ENCODE measurements at regions not wholly inside any gene's neighbourhood (a gene's known extent, or its start where the extent isn't known, plus 50 kb on each side); places are given as distances from the start of the nearest gene placed in this dataset.

DNA sequence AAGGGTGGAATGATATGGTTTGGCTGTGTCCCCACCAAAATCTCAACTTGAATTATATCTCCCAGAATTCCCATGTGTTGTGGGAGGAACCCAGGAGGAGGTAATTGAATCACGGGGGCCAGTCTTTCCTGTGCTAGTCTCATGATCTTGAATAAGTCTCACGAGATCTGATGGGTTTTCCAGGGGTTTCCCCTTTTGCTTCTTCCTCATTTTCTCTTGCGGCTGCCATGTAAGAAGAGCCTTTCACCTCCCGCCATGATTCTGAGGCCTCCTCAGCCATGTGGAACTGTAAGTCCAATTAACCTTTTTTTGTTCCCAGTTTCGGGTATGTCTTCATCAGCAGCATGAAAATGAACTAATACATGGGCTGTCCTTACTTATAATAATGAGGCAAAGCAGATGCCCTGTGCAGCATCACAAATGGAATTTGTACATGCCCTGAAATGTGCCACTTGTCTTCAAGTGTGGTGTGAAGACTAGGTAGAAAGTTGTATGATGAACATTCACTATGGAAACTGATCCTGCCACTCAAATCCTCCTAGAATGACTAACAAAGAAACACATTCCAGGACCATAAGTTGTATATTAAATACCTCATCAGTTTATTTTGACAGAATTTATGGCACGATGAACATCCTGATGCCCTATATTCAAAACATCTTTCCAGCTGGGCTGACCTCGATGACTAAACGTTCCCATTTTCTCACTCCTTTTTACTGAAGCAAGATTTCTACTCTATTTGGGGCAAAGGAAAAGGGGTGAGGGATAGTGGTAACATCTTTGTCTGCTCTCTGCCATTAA is 122.8 kb upstream of the CTTNBP2 start:
- H3K4me3 ChIP-seq (ENCODE audit: control insufficient read depth, low read depth, low read length) = no peak overlapping the region
- DNase-seq (ENCODE audit: low read depth) = no peak
- TF ChIP-seq, protein P1, sequence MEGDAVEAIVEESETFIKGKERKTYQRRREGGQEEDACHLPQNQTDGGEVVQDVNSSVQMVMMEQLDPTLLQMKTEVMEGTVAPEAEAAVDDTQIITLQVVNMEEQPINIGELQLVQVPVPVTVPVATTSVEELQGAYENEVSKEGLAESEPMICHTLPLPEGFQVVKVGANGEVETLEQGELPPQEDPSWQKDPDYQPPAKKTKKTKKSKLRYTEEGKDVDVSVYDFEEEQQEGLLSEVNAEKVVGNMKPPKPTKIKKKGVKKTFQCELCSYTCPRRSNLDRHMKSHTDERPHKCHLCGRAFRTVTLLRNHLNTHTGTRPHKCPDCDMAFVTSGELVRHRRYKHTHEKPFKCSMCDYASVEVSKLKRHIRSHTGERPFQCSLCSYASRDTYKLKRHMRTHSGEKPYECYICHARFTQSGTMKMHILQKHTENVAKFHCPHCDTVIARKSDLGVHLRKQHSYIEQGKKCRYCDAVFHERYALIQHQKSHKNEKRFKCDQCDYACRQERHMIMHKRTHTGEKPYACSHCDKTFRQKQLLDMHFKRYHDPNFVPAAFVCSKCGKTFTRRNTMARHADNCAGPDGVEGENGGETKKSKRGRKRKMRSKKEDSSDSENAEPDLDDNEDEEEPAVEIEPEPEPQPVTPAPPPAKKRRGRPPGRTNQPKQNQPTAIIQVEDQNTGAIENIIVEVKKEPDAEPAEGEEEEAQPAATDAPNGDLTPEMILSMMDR (IDR thresholded peaks at IDR 0.05; ENCODE audit: control insufficient read depth, insufficient read depth, low read depth, low read length, missing control alignments) = no peak

- TF ChIP-seq, protein P1 (IDR thresholded peaks at IDR 0.05; ENCODE audit: control insufficient read depth, insufficient read depth, low read depth, low read length, missing control alignments) = no peak
- no peak for DNase-seq (ENCODE audit: low read depth)
- no peak overlapping the region for H3K4me3 ChIP-seq (ENCODE audit: control insufficient read depth, low read depth, low read length)
Measured at GRCh38 chr7:117997862-117998825, 124.9 kb upstream of the CTTNBP2 start.

- TF ChIP-seq, protein P1 (IDR thresholded peaks at IDR 0.05; ENCODE audit: control insufficient read depth, insufficient read depth, low read depth, low read length, missing control alignments) = no peak
- no peak overlapping the region for H3K4me3 ChIP-seq (ENCODE audit: control insufficient read depth, low read depth, low read length)
- no peak for DNase-seq (ENCODE audit: low read depth)
Measured at GRCh38 chr7:118000480-118001202, 127.4 kb upstream of the CTTNBP2 start.

GRCh38 chr7:118003476-118003875 is 130.2 kb upstream of the CTTNBP2 start:
- no peak for DNase-seq (ENCODE audit: low read depth)

DNA sequence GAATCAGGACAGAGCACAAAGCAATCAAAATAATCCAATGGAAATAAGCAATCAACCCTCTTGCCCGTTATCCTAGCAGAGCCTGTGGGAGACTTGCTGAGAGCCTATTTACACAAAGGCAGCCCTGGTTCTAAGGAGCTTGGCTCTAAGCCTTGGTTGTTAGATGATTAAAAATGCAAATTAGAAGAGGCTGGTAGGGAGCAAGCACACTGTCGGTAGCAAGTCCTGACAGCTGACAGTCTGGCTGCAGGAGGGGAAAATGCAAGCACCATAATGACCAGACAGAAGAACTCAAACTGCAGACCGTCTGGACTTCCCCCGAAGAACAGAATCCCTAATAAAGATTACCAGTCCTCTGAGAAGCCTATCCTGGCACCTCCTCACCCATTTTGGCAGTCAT is 131.8 kb upstream of the CTTNBP2 start:
- no peak for DNase-seq (ENCODE audit: low read depth)
- H3K4me3 ChIP-seq (ENCODE audit: control insufficient read depth, low read depth, low read length) = no peak overlapping the region
- TF ChIP-seq, protein P1 (IDR thresholded peaks at IDR 0.05; ENCODE audit: control insufficient read depth, insufficient read depth, low read depth, low read length, missing control alignments) = no peak

More at GRCh38 chr7:118003476-118003875, 130.2 kb upstream of the CTTNBP2 start:
- no peak overlapping the region for H3K4me3 ChIP-seq (ENCODE audit: control insufficient read depth, low read depth, low read length)
- TF ChIP-seq, protein P1 (IDR thresholded peaks at IDR 0.05; ENCODE audit: control insufficient read depth, insufficient read depth, low read depth, low read length, missing control alignments) = no peak

- H3K4me3 ChIP-seq (ENCODE audit: control insufficient read depth, low read depth, low read length) = no peak overlapping the region
- TF ChIP-seq, protein P1 (IDR thresholded peaks at IDR 0.05; ENCODE audit: control insufficient read depth, insufficient read depth, low read depth, low read length, missing control alignments) = no peak
- DNase-seq (ENCODE audit: low read depth) = no peak
Measured at GRCh38 chr7:118006979-118007378, 133.7 kb upstream of the CTTNBP2 start.
